NCI-H226 (cell line): ENCODE measurements at regions not wholly inside any gene's neighbourhood (a gene's known extent, or its start where the extent isn't known, plus 50 kb on each side); places are given as distances from the start of the nearest gene placed in this dataset.

Experiments
- DNase-seq: peaks from one replicate; pipeline ENCODE4 v3.0.0-alpha.2; 2015

DNA sequence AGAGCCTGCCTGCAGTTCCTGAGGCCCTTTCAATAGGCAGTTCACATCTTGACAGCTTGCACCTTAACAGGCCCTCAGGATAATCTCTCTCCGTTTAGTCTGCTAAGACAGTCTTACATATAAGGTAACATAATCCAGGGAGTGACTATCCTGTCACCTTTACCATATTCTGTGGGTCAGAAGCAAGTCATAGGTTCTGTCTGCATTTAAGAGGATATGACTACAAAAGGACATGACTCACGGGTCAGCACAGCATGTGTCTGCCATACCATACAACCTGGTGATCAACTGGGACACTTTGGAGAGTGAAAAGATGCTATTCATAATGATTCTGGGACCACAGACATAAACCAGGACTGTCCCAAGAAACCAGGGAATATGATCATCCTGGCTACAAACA is 611.1 kb downstream of the SOX6 start:
- no peak for DNase-seq

DNA sequence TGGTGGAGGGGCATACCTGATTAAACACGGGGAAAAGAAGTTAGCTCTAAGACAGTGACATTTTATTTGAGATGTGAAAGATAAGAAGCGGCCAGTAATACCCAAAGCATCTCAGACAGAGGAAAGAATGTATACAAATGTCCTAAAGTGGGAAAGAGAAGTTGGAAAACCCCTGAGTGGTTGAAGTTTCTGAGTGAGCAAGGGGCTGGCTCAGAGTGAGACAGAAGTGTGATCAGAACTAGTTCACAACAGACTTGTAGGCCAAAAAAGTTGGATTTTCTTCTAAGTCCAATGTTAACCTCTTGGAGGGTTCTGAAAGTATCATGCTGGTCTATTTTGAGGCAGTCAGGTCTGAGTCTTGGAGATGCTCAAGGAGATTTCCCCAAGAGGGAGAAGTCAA is 608.7 kb downstream of the SOX6 start:
- DNase-seq: no peak

DNA sequence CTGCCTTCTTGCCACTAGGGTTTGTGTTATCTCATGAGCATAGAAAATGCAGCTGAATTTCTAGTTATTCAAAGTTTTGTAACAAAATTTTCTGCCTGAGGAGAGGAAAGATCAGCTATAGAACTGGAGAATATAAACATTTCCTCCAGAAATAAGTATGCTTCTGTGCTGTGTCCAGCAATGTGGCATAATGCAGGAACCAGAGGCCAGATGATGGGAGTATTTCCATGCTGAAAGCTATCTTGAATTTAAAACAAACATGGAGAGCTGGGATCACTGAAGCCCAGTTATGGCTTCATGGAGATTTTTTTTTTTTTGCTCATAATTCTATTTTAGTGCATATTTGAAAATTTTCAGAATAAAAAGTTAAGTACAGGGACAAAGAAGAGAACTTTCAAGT is 608.2 kb downstream of the SOX6 start:
- DNase-seq: no peak

- DNase-seq: no peak
These were observed 607.6 kb downstream of the SOX6 start for GRCh38 chr11:15748741-15749140.

GRCh38 chr11:15750535-15751308 is 605.6 kb downstream of the SOX6 start:
- no peak for DNase-seq

DNA sequence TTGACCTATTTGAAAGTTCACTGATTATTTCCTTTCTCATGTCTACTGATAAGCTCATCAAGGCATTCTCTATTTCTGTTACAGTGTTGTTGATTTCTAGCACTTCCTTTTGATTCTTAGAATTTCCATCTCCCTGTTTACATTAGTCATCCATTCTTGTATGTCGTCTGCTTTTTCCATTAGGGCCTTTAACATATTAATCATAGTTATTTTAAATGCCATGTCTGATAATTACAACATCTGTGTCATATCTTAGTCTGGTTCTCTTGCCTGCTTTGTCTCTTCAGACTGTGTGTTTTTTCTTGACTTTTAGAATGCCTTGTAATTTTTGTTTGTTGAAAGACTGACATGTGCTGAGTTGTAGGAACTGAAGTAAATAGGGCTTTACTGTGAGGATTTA is 602.1 kb downstream of the SOX6 start:
- DNase-seq: no peak

DNA sequence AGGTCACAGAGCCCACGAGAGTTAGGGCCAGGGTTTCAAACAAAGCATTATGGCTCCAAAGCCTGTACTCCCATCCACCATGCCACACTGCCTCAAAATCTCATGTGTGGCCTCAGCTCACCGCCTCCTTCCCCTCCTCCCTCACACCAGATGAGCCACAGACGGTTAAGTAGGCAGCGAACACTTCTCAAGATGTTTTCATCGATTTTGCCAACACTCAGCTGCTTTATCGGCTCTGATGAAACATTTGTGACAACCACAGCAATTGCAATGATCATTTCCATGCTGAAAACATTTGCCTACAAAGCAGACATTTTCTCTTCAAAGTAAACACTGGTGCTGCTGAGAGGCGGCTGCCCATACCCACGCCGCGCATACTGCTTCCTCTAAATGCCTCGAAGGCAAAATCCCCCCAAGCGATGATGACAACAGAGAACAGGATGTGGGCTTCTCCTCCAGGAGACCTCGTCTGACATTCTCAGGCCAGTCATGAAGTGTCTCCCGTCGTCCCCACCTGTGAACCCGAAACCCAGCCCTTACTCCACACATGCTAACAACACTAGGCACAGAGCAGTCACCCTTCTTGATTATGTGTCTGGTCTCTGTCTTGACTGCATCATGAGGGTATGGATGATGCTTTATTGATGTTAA is 599.2 kb downstream of the SOX6 start:
- no peak for DNase-seq

DNA sequence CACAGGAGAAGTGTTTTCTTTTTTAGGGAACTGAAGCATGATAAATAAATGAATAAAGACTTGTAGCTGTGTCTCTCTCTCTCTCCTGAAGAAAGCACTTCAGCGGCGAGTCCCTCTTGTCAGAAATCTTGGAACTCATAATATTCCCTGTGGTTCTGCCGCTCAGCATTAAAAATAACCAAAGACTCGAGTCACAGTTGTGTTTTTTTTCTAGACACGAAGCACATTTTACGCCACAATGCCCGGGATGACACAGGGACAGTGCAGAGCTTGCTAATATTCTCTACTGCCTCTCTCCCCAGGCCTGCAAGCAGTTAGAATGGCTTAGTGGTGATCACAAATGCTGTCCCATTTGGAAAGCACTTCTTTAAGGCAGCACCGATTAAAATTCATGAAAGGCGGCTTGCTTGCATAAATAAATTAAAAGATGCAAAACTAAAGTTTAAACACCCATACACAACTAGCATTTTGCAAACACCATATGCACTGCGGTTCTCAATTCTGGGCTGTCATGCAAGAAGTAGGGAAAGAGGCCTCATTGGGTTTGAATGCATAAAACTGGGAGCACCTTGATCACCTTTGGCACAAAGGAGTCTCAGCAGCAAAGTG is 597.4 kb downstream of the SOX6 start:
- no peak for DNase-seq

DNA sequence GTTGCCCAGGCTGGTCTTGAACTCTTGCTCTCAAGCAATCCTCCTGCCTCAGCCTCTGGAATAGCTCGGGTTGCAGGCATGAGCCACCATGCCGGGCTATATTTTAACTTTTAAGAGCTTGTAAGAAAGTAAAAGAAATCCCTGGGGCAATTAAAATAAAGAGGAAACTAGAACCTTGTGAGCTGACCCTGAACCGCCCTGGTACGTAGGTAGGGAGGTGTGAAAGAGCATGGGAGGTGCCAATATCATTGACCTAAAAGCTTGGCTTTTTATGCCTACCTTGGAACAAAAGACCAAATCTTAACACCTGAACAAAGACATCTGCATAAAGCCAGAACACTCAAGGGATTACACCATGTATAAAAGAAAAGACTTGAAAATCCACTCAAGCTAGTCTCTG is 595.1 kb downstream of the SOX6 start:
- no peak for DNase-seq

- no peak for DNase-seq
These were observed 592.0 kb downstream of the SOX6 start for GRCh38 chr11:15764326-15764725.

GRCh38 chr11:15764948-15765347 is 591.4 kb downstream of the SOX6 start:
- no peak for DNase-seq

DNA sequence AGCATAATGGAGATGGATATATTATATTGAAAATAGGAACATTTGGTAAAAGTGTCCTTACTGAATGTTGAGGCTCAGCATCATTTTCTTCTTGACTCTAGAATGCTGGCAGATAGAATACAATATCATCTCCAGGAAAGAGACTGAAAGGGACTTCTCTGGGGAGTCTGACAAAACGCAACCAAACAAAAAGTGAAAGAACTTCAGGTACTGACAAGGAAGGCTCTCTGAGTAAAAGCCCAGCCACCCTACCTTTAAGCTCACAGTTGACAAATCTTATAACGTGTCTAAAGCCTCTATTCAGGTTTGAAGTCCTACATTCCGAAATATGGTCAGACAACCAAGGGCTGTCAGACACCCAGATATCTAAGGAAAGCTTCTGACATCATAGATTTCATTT is 590.8 kb downstream of the SOX6 start:
- DNase-seq: no peak

DNA sequence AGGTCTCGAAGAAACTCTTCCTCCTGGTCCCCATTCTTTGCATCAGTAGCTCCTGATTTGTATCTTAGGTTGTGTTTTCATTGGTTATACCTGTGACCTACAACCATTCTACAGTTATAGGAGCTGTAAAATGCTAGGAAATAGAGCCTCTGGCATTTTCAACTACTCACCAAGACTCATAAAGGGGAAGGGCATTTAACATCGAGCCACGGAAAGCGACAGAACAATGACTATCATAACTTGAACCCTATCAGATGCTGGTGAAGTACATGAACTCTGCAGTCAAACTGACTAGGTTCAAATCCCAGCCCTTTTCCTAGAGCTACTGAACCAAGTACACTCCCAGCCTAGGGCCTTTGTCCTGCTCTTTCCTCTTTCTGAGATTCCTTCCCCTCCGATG is 588.0 kb downstream of the SOX6 start:
- DNase-seq: no peak

DNA sequence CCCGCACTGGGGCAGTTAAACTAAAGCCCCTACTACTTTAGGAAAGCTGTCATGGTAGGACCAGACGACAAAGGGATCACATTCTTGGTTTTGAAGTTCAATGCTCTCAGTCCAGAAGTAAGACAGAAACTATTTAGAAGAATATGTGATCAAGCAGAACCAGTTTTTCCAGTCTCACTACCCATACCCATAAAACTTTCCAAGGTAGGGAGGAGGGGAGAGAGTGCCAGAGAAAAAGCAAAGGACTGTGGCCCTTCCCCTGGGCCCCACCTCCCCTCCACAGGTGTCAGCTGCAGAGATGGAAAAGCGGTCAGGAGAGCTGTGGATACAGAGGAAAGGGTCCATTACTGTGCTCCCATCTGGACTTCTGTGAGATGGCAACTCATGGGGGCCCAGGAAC is 587.1 kb downstream of the SOX6 start:
- no peak for DNase-seq

GRCh38 chr11:15770798-15771414 is 585.4 kb downstream of the SOX6 start:
- no peak for DNase-seq

DNA sequence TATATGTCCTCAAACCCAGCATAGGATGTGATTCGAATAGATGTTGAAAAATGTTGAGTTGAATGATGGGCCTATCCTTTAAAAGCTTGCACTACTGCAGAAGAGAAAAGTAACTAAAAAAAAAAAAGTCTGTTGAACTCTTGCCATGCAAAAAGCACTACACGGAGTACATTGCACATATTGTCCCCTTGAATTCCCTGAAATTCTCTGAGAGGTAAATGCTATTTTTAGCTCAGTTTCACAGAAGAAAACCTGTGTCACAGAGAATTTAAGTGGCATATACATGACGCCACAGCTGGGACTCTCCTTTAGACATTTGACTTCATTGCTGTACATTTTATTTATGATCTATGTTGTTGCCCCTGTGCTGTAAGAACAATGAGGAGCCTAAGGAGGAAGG is 583.8 kb downstream of the SOX6 start:
- no peak for DNase-seq

DNA sequence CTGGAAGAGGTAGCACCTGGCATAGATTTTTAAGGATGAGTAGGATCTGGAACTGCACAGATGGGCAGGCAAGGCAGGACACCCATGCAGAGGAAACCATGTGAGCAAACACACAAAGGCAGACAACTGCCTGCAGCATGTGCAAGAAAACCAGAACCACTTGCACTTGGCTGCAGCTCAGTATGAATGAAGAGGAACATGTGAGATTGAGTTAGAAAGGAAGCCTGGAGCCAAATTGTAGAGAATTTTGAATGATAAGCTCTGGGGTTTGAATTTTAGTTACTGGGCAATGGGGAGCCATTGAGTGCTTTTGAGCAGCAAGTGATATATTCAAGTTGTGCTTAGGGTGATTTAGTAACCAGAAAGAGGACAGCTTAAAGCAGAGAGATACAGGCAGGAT is 583.4 kb downstream of the SOX6 start:
- no peak for DNase-seq

GRCh38 chr11:15773476-15774387 is 582.6 kb downstream of the SOX6 start:
- DNase-seq: no peak

GRCh38 chr11:15774388-15774939 is 581.9 kb downstream of the SOX6 start:
- no peak for DNase-seq

DNA sequence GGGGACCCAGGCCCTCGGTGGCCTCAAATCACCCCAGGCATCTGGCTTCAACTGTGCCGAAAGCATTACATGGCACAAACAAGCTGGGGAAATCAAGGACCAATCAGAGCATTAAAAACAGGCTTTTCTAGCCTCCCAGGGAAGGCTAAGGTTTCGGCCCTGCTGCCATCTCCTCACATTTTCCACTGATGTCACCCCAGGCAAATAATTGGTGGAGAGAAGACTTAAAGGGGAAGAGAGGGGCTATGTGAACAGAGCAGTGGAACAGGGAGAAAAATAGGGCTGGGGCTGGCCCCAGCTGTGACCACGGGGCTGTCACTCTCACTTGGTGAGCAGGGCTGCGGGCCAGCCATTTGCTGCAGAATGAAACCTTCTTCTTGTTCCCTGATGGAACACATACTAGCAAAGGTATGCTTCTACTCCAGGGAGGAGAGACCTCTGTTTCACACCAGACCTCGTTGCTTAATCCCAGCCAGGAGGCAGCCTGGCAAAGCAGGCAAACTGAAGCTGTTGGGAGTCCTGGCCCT is 581.3 kb downstream of the SOX6 start:
- no peak for DNase-seq

DNA sequence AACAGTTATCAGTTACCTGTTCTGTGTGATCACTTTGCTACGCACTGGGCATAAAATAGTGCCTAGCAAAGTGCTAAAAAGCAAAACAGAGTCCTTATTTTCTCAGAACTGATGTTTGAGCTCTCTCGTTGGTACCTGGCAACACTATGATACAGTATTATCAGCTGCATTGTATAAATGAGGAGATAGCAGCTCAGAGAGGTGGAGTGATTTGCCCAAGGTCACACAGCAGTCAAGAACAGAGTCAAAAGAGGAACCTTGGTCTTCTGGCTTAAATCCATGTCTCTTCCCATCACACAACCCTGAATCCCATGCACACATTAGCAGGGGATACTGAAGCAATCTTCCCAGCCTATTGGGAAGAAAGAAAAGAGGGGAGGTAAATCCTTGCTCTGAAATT is 580.5 kb downstream of the SOX6 start:
- no peak for DNase-seq

DNA sequence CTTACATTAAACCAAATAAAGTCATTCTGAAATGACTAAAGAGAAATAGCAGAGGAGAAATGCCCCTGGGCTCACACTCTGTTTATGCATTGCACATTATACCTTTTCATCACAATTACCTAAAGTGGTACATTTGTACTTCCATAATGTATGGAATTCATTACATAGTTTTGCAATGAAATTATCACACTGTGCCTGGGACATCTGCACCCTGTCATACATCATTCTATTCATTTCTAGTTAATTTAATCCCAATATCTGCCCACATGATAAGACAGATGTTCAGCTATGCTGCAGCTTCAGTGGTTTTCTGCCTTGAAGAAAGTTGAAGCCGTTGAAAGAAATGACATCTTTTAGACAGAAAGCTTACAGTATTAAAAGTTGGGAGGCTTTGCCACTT is 580.0 kb downstream of the SOX6 start:
- no peak for DNase-seq
